ENCODE measurements at regions not wholly inside any gene's neighbourhood (a gene's known extent, or its start where the extent isn't known, plus 50 kb on each side); places are given as distances from the start of the nearest gene placed in this dataset.

DNA sequence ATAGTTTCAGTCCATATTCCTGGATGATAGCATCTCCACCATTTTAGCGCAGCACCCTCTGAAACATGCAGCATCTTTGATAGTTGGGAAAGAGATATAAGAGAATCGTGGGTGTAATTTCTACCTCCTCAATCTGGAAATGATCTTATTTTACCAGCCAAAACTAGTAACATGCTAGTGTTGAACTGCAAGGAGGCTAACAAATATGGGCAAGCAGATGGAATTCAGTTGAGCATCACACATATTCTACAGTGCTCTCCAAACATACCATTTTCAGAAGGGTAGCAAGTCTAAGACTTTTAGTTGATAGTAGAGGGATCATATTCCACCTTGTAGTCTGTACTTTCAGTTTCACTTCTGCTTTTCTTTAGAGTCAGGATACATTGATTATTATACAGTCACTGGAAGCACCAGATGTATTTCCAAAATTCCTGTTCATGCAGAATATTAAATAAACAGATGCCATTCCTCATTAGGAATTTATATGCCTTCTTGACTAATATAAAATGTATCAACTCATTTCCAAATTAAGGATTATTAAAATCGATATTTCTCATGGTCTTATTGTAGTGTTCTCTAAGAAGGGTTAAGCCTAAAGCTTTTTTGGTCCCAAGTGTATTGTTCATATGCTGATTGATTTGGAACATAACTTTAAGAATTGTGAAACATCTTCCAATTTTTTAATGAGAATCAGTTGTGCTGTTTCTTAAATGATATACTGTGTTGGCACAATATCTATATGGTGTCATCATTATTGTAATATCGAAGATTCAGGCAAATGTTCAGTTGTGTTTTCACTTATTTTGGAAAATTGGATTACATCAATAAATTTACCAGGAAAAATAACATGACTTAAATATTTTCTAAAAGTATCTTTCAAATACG lies 362.0 kb downstream of the CENPW start:
- Histone ChIP-seq H3K4me2 (peak overlapping the region; percentile 65), H3K36me3 (ENCODE audit: low read depth) (no peaks in the 10 kb centered on the region), H3K9me3 (ENCODE audit: insufficient read depth, low read depth) (no peaks in the 10 kb centered on the region), H3K4me1 (replicated peaks; ENCODE audit: insufficient read depth) (peaks cover 11% of the 10 kb centered on the region; the same call in 1 of the 2 replicates), H3K79me2 (ENCODE audit: low read depth) (no peaks in the 10 kb centered on the region), H3F3A (ENCODE audit: insufficient read depth, low read depth) (no peaks in the 10 kb centered on the region), H3K27me3 (ENCODE audit: insufficient read depth, low read depth) (no peaks in the 10 kb centered on the region), H3K27ac (no peak overlapping the region), H4K20me1 (ENCODE audit: insufficient read depth) (no peaks in the 10 kb centered on the region), H3K4me3 (peak overlapping the region; percentile 25; the same call in 1 of the 2 replicates), H2AFZ (peak overlapping the region; percentile 59), H3K9me2 (ENCODE audit: insufficient read depth) (peaks cover 14% of the 10 kb centered on the region; the same call in 1 of the 2 replicates)
- intact Hi-C loops (cut with micrococcal nuclease; ENCODE audit: unreplicated experiment), result no loop called here
- POLR2A ChIA-PET (ENCODE audit: unreplicated experiment), result no interaction called here
- no TSS peak for BruUV-seq (replicated peaks)
- CTCF ChIA-PET, result no interaction called here
- DNase-seq, result no peak
- TF ChIP-seq EZH2 (IDR thresholded peaks at IDR 0.05; ENCODE audit: low read depth), result no peak
- TF ChIP-seq, protein P1, sequence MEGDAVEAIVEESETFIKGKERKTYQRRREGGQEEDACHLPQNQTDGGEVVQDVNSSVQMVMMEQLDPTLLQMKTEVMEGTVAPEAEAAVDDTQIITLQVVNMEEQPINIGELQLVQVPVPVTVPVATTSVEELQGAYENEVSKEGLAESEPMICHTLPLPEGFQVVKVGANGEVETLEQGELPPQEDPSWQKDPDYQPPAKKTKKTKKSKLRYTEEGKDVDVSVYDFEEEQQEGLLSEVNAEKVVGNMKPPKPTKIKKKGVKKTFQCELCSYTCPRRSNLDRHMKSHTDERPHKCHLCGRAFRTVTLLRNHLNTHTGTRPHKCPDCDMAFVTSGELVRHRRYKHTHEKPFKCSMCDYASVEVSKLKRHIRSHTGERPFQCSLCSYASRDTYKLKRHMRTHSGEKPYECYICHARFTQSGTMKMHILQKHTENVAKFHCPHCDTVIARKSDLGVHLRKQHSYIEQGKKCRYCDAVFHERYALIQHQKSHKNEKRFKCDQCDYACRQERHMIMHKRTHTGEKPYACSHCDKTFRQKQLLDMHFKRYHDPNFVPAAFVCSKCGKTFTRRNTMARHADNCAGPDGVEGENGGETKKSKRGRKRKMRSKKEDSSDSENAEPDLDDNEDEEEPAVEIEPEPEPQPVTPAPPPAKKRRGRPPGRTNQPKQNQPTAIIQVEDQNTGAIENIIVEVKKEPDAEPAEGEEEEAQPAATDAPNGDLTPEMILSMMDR (conservative IDR thresholded peaks at IDR 0.05), result no peak

DNA sequence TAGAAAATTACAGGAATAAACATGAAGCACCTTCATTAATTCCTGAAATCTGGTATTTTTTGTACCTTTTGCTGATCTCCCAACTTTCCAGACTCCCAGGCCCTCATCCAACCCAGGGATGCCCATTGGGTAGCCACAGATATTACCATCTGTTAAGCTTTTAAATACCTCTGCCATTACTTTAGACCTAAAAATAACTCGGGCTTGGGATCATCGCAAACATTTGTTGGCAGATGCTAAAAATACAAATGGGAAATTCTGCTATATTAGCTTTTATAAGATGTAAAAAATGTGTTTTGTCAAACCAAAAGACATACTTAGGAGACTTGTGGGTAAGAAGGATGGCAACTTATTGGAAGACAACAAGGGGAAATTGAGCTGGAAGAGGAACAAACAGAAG lies 376.1 kb downstream of the CENPW start:
- TF ChIP-seq EZH2 (IDR thresholded peaks at IDR 0.05; ENCODE audit: low read depth), result no peak
- TF ChIP-seq, protein P1 (conservative IDR thresholded peaks at IDR 0.05), result no peak
- Histone ChIP-seq H2AFZ (no peak overlapping the region), H3K9me3 (ENCODE audit: insufficient read depth, low read depth) (peaks cover 3% of the 10 kb centered on the region), H3K4me3 (no peak overlapping the region), H3K27me3 (ENCODE audit: insufficient read depth, low read depth) (no peaks in the 10 kb centered on the region), H3K4me1 (replicated peaks; ENCODE audit: insufficient read depth) (peaks cover 31% of the 10 kb centered on the region), H3K79me2 (ENCODE audit: low read depth) (no peaks in the 10 kb centered on the region), H3K27ac (peak overlapping the region; percentile 89), H3F3A (ENCODE audit: insufficient read depth, low read depth) (peaks cover 15% of the 10 kb centered on the region; the same call in 1 of the 2 replicates), H3K4me2 (no peak overlapping the region), H4K20me1 (ENCODE audit: insufficient read depth) (no peaks in the 10 kb centered on the region), H3K9me2 (ENCODE audit: insufficient read depth) (no peaks in the 10 kb centered on the region; the same call in 1 of the 2 replicates), H3K36me3 (ENCODE audit: low read depth) (no peaks in the 10 kb centered on the region)
- BruUV-seq (replicated peaks), result no TSS peak
- ChIA-PET POLR2A (ENCODE audit: unreplicated experiment) (no interaction called here), CTCF (interaction anchor here (0.7 kb wide), 1 partner anchor 425 kb away, joined by 3 read pairs; no protein-coding TSS in a partner anchor)
- intact Hi-C loops (cut with micrococcal nuclease; ENCODE audit: unreplicated experiment), result no loop called here
- no peak for DNase-seq

DNA sequence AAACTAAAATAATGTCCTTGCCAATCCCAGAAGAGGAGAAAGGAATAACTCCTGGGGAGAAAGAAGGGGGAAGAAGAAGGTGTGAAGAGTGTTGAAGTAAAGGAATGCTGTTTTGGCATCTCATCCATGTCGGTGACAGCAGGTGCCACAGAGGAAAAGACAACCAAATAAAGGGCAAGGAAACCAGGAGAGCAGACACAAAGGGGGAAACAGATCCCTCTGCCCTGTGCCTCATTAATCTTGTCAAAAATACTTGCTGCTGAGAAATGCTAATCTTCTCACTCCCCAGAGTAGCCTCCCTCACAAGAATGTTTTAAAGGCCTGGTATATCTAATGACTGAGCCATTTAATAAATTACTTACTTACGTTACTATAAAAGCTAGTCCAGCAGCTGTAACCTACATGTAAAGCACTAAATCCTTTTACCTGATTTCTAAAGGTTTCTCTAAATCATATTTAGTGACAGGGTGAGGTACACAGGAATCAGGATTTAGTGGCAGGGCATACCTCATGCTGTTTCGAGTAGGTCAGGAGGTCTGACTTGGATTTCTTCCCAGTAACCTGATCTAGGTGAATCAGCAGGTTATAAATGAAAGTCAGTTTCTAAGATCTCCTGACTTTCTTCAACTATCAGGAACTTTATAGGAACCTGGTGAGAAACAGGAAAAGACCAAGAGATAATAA lies 377.1 kb downstream of the CENPW start:
- peaks cover 41% of the 10 kb centered on the region for H3K4me1 ChIP-seq (replicated peaks; ENCODE audit: insufficient read depth)
- intact Hi-C loops (cut with micrococcal nuclease; ENCODE audit: unreplicated experiment), result no loop called here
- no peaks in the 10 kb centered on the region for H3K79me2 ChIP-seq (ENCODE audit: low read depth)
- BruUV-seq (replicated peaks), result no TSS peak
- CTCF ChIA-PET, result no interaction called here
- peak overlapping the region; percentile 89 for H3K27ac ChIP-seq
- DNase-seq, result peak; percentile 21 to 87
- H3F3A ChIP-seq (ENCODE audit: insufficient read depth, low read depth), result peaks cover 24% of the 10 kb centered on the region
- H3K4me3 ChIP-seq, result no peak overlapping the region
- TF ChIP-seq, protein P1 (conservative IDR thresholded peaks at IDR 0.05), result no peak
- TF ChIP-seq EZH2 (IDR thresholded peaks at IDR 0.05; ENCODE audit: low read depth), result no peak
- H3K4me2 ChIP-seq, result peak overlapping the region; percentile 45
- no peaks in the 10 kb centered on the region for H3K27me3 ChIP-seq (ENCODE audit: insufficient read depth, low read depth)
- H3K9me3 ChIP-seq (ENCODE audit: insufficient read depth, low read depth), result peaks cover 3% of the 10 kb centered on the region
- POLR2A ChIA-PET (ENCODE audit: unreplicated experiment), result no interaction called here
- no peaks in the 10 kb centered on the region for H3K36me3 ChIP-seq (ENCODE audit: low read depth)
- no peaks in the 10 kb centered on the region; the same call in 1 of the 2 replicates for H3K9me2 ChIP-seq (ENCODE audit: insufficient read depth)
- H2AFZ ChIP-seq, result peak overlapping the region; percentile 31
- no peaks in the 10 kb centered on the region for H4K20me1 ChIP-seq (ENCODE audit: insufficient read depth)

Data from PC-9 (cell line).